Osteoblast (primary cell): ENCODE measurements at regions not wholly inside any gene's neighbourhood (a gene's known extent, or its start where the extent isn't known, plus 50 kb on each side); places are given as distances from the start of the nearest gene placed in this dataset.

ENCODE experiments used
- DNase-seq: peaks from one replicate; pipeline ENCODE4 v3.0.0; 2011; ENCODE audit warnings: low spot score, mixed read lengths; ENCODE audit not compliant: insufficient read length; ENCODE audit errors: missing footprints
- H2AFZ ChIP-seq: 2 replicates; pipeline ENCODE4 v1.6.0; 2011; ENCODE audit warnings: mild to moderate bottlenecking, low read length
- H3K27ac ChIP-seq: 2 replicates; pipeline ENCODE4 v1.5.1; 2011; ENCODE audit warnings: mild to moderate bottlenecking, low read depth, low read length, moderate library complexity
- H3K27me3 ChIP-seq: 2 replicates; pipeline ENCODE4 v1.6.0; 2012; ENCODE audit warnings: mild to moderate bottlenecking, control low read depth, inconsistent platforms, low read length, moderate library complexity; ENCODE audit not compliant: insufficient read depth
- H3K36me3 ChIP-seq: 2 replicates; pipeline ENCODE4 v1.5.1; 2011; ENCODE audit warnings: mild to moderate bottlenecking, low read length, control low read depth, moderate library complexity; ENCODE audit not compliant: insufficient read depth
- H3K4me1 ChIP-seq: 2 replicates; pipeline ENCODE4 v1.5.1; 2011; ENCODE audit warnings: mild to moderate bottlenecking, low read length, control low read depth, moderate library complexity; ENCODE audit not compliant: insufficient read depth
- H3K4me2 ChIP-seq: 2 replicates; pipeline ENCODE4 v1.6.0; 2011; ENCODE audit warnings: mild to moderate bottlenecking, low read length; ENCODE audit not compliant: insufficient read depth
- H3K4me3 ChIP-seq: fragments of 200-600 bp; sonication (generic); 3 replicates; pipeline ENCODE4 v1.5.1; 2012; ENCODE audit warnings: mild to moderate bottlenecking, low read length, inconsistent platforms; ENCODE audit not compliant: insufficient read depth
- H3K79me2 ChIP-seq: 2 replicates; pipeline ENCODE4 v1.6.0; 2012; ENCODE audit warnings: mild to moderate bottlenecking, low read length, control low read depth, inconsistent platforms; ENCODE audit not compliant: insufficient read depth
- H3K9me3 ChIP-seq: 2 replicates; pipeline ENCODE4 v1.5.1; 2011; ENCODE audit warnings: low read depth, low read length, control low read depth
- H4K20me1 ChIP-seq: 2 replicates; pipeline ENCODE4 v1.6.0; 2012; ENCODE audit warnings: mild to moderate bottlenecking, low read length, control low read depth; ENCODE audit not compliant: insufficient read depth
- CTCF ChIP-seq: IDR thresholded peaks from 2 replicates; pipeline ENCODE4 v1.5.1; 2011; ENCODE audit warnings: mild to moderate bottlenecking, low read depth, low read length, moderate library complexity; ENCODE audit errors: extremely low read depth

GRCh38 chr2:35858216-35858615 is 497.4 kb upstream of the CRIM1 start:
- H3K27me3 ChIP-seq: no peaks in the 10 kb centered on the region
- no peak overlapping the region for H3K4me3 ChIP-seq
- no peak overlapping the region for H2AFZ ChIP-seq
- H3K4me2 ChIP-seq: no peak overlapping the region
- H3K36me3 ChIP-seq: no peaks in the 10 kb centered on the region
- no peak for DNase-seq
- H4K20me1 ChIP-seq: no peaks in the 10 kb centered on the region
- H3K9me3 ChIP-seq: no peaks in the 10 kb centered on the region
- no peaks in the 10 kb centered on the region for H3K4me1 ChIP-seq
- H3K27ac ChIP-seq: no peak overlapping the region
- no peak for TF ChIP-seq CTCF
- no peaks in the 10 kb centered on the region for H3K79me2 ChIP-seq

DNA sequence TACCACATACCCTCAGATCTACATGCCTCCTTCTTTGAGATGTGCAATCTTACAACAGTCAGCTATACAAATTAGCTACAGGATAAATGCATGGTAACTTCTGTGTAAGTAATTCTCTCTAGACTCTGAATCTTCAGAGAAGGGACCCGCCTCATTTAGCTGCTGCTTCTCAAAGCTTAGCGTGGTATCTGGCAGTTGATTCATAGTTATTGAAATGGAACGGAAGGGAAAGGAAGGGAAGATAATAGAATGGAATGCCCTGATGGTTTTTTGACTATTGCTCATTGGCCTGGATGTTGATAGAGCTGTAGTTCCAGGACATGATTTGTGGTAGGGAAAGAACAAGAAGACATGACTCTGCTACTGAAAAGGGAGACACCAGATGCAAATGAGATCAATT is 498.1 kb upstream of the CRIM1 start:
- Histone ChIP-seq H3K9me3 (no peaks in the 10 kb centered on the region), H2AFZ (no peak overlapping the region), H3K27me3 (no peaks in the 10 kb centered on the region), H3K4me3 (no peak overlapping the region), H3K79me2 (no peaks in the 10 kb centered on the region), H3K36me3 (no peaks in the 10 kb centered on the region), H3K4me2 (no peak overlapping the region), H4K20me1 (no peaks in the 10 kb centered on the region), H3K4me1 (no peaks in the 10 kb centered on the region), H3K27ac (no peak overlapping the region)
- DNase-seq: no peak
- no peak for TF ChIP-seq CTCF

GRCh38 chr2:35831385-35831784 is 524.2 kb upstream of the CRIM1 start:
- no peaks in the 10 kb centered on the region for H3K79me2 ChIP-seq
- no peak overlapping the region for H3K27ac ChIP-seq
- H3K4me2 ChIP-seq: no peak overlapping the region
- H3K27me3 ChIP-seq: no peaks in the 10 kb centered on the region
- peaks cover 2% of the 10 kb centered on the region for H3K9me3 ChIP-seq
- no peak for TF ChIP-seq CTCF
- no peak for DNase-seq
- no peak overlapping the region for H2AFZ ChIP-seq
- no peaks in the 10 kb centered on the region for H3K36me3 ChIP-seq
- H3K4me3 ChIP-seq: no peak overlapping the region
- no peaks in the 10 kb centered on the region for H3K4me1 ChIP-seq
- no peaks in the 10 kb centered on the region for H4K20me1 ChIP-seq

DNA sequence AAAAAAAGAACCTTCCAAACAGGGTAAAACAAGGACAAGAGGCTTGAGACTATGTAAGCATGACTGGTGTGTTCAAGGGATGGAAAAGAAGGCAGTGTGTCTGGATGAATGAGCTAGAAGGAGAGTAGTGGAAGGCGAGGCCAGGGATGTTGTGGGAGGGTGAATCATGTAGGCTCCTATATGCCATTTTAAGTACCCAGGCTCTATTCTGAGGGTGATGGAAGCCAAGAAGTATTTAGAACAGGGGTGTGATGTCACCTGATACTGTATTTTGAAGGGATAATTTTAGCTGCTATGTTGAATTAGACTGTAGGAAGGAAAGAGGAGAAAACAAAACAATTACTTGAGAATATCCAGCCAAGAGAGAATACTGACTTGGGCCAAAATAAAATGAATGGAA is 524.7 kb upstream of the CRIM1 start:
- Histone ChIP-seq H3K4me2 (no peak overlapping the region), H3K27me3 (no peaks in the 10 kb centered on the region), H3K4me1 (no peaks in the 10 kb centered on the region), H3K79me2 (no peaks in the 10 kb centered on the region), H3K9me3 (peaks cover 2% of the 10 kb centered on the region), H3K36me3 (no peaks in the 10 kb centered on the region), H2AFZ (no peak overlapping the region), H4K20me1 (no peaks in the 10 kb centered on the region), H3K4me3 (no peak overlapping the region), H3K27ac (no peak overlapping the region)
- DNase-seq: no peak
- TF ChIP-seq CTCF: no peak
